ENCODE measurements at regions not wholly inside any gene's neighbourhood (a gene's known extent, or its start where the extent isn't known, plus 50 kb on each side); places are given as distances from the start of the nearest gene placed in this dataset.
A peak's percentile ranks its signal among the peaks of the same experiment; 100 is the strongest.

DNA sequence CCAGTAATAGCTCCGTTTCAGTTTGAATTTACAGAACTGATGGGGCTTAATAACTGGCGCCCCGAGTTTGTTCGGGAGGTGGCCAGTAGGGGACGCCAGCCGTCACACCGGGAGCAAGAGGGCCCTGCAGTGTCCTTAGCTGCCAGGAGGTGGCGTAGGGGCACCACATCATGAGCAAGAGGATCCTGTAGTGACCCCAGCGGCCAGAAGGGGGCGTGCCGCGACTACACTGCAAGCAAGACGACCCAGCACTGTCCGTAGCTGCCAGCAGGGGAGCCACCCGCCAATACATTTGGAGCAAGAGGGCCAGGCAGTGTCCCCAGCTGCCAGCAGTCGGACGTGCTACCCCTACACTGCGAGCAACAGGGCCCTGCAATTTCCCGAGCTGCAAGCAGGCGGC lies 663.7 kb upstream of the B3GAT1 start:
- H3K36me3 ChIP-seq (ENCODE audit: control insufficient read depth, insufficient read depth, low read length) = no peaks in the 10 kb centered on the region
- intact Hi-C loops (cut with micrococcal nuclease; ENCODE audit: unreplicated experiment) (no loop called here), in situ Hi-C loops (cut with HindIII; ENCODE audit: low pct_unique_long_range_greater_than_20kb, low sequenced_read_pairs) (no loop called here)
- TF ChIP-seq SIN3A (IDR thresholded peaks at IDR 0.05; ENCODE audit: borderline replicate concordance, insufficient read depth, low read depth, low read length) = no peak
- no peak for TF ChIP-seq TCF7L2 (IDR thresholded peaks at IDR 0.05; ENCODE audit: low read depth, low read length)
- TF ChIP-seq CTCF (IDR thresholded peaks at IDR 0.05) = peak; percentile 68
- DNase-seq (ENCODE audit: low read depth, low spot score) (no peak), ATAC-seq (no peak)
- no peaks in the 10 kb centered on the region for H3K9me3 ChIP-seq (ENCODE audit: control insufficient read depth, insufficient read depth, low read depth, low read length)
- H3K4me3 ChIP-seq (ENCODE audit: low read depth in 2 of 2, low read length in 2 of 2) = no peak overlapping the region
- H3K27me3 ChIP-seq (ENCODE audit: control insufficient read depth, insufficient read depth, low read length) = no peaks in the 10 kb centered on the region
- no peaks in the 10 kb centered on the region for H3K4me1 ChIP-seq (ENCODE audit: control insufficient read depth, insufficient read depth, low read length)
- ChIA-PET POLR2A (no interaction called here), CTCF (interaction anchor here (1.2 kb wide), 1 partner anchor 207 kb away, joined by 3 read pairs; no protein-coding TSS in a partner anchor)
- no peak overlapping the region for H3K27ac ChIP-seq (ENCODE audit: low read length)
- no TSS peak for BruUV-seq (replicated peaks)

DNA sequence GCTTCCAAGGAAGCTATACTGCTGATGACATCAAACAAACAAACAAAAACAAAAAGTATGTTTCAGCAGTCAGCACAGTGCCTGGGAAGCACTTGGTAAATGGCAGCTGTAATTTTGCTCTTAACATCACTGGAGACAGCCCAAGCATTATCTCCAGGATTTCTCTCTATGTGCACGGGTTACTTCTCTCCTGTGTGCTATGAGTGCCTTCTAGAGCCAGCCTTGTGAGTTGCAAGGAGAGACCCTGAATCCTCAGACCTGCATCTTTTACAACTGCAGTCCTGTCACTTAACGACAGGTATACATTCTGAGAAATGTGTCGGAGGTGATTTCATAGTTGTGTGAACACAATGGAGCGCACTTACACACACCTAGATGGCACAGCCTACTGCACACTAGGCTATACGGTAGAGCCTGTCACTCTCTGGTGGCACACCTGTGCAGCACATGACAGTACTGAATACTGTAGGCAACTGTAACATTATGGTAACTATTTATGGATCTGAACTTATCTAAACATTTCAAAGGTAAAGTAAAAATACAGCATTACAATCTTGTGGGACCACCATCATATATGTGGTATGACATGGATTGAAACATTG lies 662.5 kb upstream of the B3GAT1 start:
- Histone ChIP-seq H3K9me3 (ENCODE audit: control insufficient read depth, insufficient read depth, low read depth, low read length) (no peaks in the 10 kb centered on the region), H3K4me1 (ENCODE audit: control insufficient read depth, insufficient read depth, low read length) (no peaks in the 10 kb centered on the region), H3K4me3 (ENCODE audit: low read depth in 2 of 2, low read length in 2 of 2) (no peak overlapping the region), H3K27ac (ENCODE audit: low read length) (no peak overlapping the region), H3K27me3 (ENCODE audit: control insufficient read depth, insufficient read depth, low read length) (no peaks in the 10 kb centered on the region), H3K36me3 (ENCODE audit: control insufficient read depth, insufficient read depth, low read length) (no peaks in the 10 kb centered on the region)
- ChIA-PET POLR2A (no interaction called here), CTCF (interaction anchor here (1.0 kb wide), 1 partner anchor 206 kb away, joined by 7 read pairs; no protein-coding TSS in a partner anchor)
- in situ Hi-C loops (cut with HindIII; ENCODE audit: low pct_unique_long_range_greater_than_20kb, low sequenced_read_pairs) = no loop called here
- no TSS peak for BruUV-seq (replicated peaks)
- intact Hi-C loops (cut with micrococcal nuclease; ENCODE audit: unreplicated experiment) = no loop called here
- DNase-seq (ENCODE audit: low read depth, low spot score) = peak; percentile 18
- TF ChIP-seq POLR2AphosphoS5 (IDR thresholded peaks at IDR 0.05; ENCODE audit: low read depth, low read length) = no peak
- TF ChIP-seq CTCF (IDR thresholded peaks at IDR 0.05) = peak; percentile 82
- peak; percentile 85 for ATAC-seq

DNA sequence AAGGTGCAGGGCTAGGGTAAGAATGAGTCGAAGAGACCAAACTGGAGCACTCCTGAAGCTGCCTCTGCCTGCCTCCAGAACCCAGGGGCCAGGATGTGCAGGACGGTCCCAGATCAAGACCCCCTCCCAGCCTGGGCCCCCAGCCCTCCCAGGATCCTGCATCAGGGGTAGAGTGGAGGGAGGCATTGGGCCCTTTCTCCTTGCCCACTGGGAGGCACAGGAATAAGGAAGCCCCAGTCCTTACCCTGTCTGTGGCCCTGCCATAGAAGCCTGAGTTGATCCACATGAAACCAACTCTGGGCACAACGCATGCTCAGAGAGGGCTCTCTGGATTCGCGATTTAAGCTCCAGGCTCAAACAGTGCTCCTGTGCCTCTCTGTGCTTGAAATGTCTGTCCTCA lies 661.8 kb upstream of the B3GAT1 start:
- no peaks in the 10 kb centered on the region for H3K9me3 ChIP-seq (ENCODE audit: control insufficient read depth, insufficient read depth, low read depth, low read length)
- no peak overlapping the region for H3K4me3 ChIP-seq (ENCODE audit: low read depth in 2 of 2, low read length in 2 of 2)
- no peak overlapping the region for H3K27ac ChIP-seq (ENCODE audit: low read length)
- no peaks in the 10 kb centered on the region for H3K4me1 ChIP-seq (ENCODE audit: control insufficient read depth, insufficient read depth, low read length)
- BruUV-seq (replicated peaks) = no TSS peak
- CTCF ChIA-PET = interaction anchor here (1.0 kb wide), 1 partner anchor 205 kb away, joined by 7 read pairs; no protein-coding TSS in a partner anchor
- POLR2A ChIA-PET = no interaction called here
- intact Hi-C loops (cut with micrococcal nuclease; ENCODE audit: unreplicated experiment) = no loop called here
- no peaks in the 10 kb centered on the region for H3K36me3 ChIP-seq (ENCODE audit: control insufficient read depth, insufficient read depth, low read length)
- TF ChIP-seq SIN3A (IDR thresholded peaks at IDR 0.05; ENCODE audit: borderline replicate concordance, insufficient read depth, low read depth, low read length) (no peak), POLR2AphosphoS5 (IDR thresholded peaks at IDR 0.05; ENCODE audit: low read depth, low read length) (no peak), CTCF (IDR thresholded peaks at IDR 0.05) (no peak), TCF7L2 (IDR thresholded peaks at IDR 0.05; ENCODE audit: low read depth, low read length) (no peak)
- TF ChIP-seq, protein P1, sequence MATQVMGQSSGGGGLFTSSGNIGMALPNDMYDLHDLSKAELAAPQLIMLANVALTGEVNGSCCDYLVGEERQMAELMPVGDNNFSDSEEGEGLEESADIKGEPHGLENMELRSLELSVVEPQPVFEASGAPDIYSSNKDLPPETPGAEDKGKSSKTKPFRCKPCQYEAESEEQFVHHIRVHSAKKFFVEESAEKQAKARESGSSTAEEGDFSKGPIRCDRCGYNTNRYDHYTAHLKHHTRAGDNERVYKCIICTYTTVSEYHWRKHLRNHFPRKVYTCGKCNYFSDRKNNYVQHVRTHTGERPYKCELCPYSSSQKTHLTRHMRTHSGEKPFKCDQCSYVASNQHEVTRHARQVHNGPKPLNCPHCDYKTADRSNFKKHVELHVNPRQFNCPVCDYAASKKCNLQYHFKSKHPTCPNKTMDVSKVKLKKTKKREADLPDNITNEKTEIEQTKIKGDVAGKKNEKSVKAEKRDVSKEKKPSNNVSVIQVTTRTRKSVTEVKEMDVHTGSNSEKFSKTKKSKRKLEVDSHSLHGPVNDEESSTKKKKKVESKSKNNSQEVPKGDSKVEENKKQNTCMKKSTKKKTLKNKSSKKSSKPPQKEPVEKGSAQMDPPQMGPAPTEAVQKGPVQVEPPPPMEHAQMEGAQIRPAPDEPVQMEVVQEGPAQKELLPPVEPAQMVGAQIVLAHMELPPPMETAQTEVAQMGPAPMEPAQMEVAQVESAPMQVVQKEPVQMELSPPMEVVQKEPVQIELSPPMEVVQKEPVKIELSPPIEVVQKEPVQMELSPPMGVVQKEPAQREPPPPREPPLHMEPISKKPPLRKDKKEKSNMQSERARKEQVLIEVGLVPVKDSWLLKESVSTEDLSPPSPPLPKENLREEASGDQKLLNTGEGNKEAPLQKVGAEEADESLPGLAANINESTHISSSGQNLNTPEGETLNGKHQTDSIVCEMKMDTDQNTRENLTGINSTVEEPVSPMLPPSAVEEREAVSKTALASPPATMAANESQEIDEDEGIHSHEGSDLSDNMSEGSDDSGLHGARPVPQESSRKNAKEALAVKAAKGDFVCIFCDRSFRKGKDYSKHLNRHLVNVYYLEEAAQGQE (IDR thresholded peaks at IDR 0.05; ENCODE audit: insufficient read depth in 1 of 2, low read depth in 2 of 2, low read length in 1 of 2) = no peak
- no peak for DNase-seq (ENCODE audit: low read depth, low spot score)
- no peaks in the 10 kb centered on the region for H3K27me3 ChIP-seq (ENCODE audit: control insufficient read depth, insufficient read depth, low read length)
- in situ Hi-C loops (cut with HindIII; ENCODE audit: low pct_unique_long_range_greater_than_20kb, low sequenced_read_pairs) = no loop called here
- ATAC-seq = no peak

Data from Panc1 (cell line).